ENCODE measurements at regions not wholly inside any gene's neighbourhood (a gene's known extent, or its start where the extent isn't known, plus 50 kb on each side); places are given as distances from the start of the nearest gene placed in this dataset.

- TF ChIP-seq CTCF (IDR thresholded peaks at IDR 0.05) (no peak), EZH2 (IDR thresholded peaks at IDR 0.05; ENCODE audit: borderline replicate concordance, insufficient read depth, low read depth, low read length, poor library complexity, severe bottlenecking) (no peak)
These were observed 90.7 kb downstream of the MAB21L3 start for GRCh38 chr1:116201911-116202310.
